Skeletal muscle tissue (tissue), 3 donors: ENCODE measurements at regions not wholly inside any gene's neighbourhood (a gene's known extent, or its start where the extent isn't known, plus 50 kb on each side); places are given as distances from the start of the nearest gene placed in this dataset.

ENCODE experiments used
- H3K27ac ChIP-seq: one replicate; pipeline ENCODE4 v1.7.0; 2013; ENCODE audit warnings: mild to moderate bottlenecking, low read depth, low read length, inconsistent platforms
- H3K27me3 ChIP-seq, 3 donors: one replicate each; pipeline ENCODE4 v1.7.0; 2013; ENCODE audit warnings: low read length in 3 of 3; ENCODE audit not compliant: control insufficient read depth in 3 of 3, insufficient read depth in 3 of 3
- H3K36me3 ChIP-seq, 3 donors: one replicate each; pipeline ENCODE4 v1.7.0; 2013; ENCODE audit warnings: low read length in 3 of 3; ENCODE audit not compliant: control insufficient read depth in 3 of 3, insufficient read depth in 3 of 3
- H3K4me1 ChIP-seq, 3 donors: one replicate each; pipeline ENCODE4 v1.7.0; 2013; ENCODE audit warnings: low read length in 3 of 3, mild to moderate bottlenecking in 3 of 3; ENCODE audit not compliant: control insufficient read depth in 3 of 3, insufficient read depth in 3 of 3
- H3K4me3 ChIP-seq, 3 donors: one replicate each; pipeline ENCODE4 v1.7.0; 2013; ENCODE audit warnings: low read length in 3 of 3
- H3K9ac ChIP-seq, 3 donors: one replicate each; pipeline ENCODE4 v1.7.0; 2013; ENCODE audit warnings: low read length in 3 of 3, mild to moderate bottlenecking in 3 of 3, moderate library complexity in 2 of 3, low read depth in 1 of 3
- H3K9me3 ChIP-seq, 3 donors: one replicate each; pipeline ENCODE4 v1.7.0; 2013; ENCODE audit warnings: low read length in 3 of 3; ENCODE audit not compliant: control insufficient read depth in 3 of 3
- donor health status: Osteomylitis.

DNA sequence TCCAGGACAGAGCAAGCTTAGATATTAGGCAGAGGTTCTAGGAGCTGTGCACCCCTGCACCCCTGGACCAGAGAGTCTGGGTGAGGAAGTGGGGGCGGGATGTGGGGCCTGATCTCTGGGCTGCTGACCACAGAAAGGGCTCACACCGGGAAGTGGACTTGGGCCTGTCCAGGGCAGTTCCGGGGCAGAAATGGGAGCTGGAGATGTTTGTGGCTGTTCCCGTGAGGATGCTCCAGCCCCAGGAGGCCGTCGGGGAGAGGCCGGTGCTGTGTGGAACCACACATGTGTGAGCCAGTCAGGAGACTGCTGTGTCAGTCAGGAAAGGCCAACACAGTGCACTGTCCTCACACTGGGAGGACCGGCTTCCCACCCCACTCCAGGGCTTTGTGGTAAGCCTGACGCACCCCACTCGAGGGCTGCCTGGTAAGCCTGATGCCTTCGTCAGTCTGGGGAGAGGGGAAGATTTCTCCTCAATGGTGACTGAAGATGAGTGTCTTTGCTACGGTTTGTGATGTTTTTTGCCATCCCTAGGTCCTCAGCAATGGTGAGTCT, 741.0 kb downstream of the BRD1 start:
- H3K27me3 ChIP-seq: peaks cover 10 to 42% (median 22%) of the 10 kb centered on the region in 3 donors
- H3K4me3 ChIP-seq: no peak overlapping the region

DNA sequence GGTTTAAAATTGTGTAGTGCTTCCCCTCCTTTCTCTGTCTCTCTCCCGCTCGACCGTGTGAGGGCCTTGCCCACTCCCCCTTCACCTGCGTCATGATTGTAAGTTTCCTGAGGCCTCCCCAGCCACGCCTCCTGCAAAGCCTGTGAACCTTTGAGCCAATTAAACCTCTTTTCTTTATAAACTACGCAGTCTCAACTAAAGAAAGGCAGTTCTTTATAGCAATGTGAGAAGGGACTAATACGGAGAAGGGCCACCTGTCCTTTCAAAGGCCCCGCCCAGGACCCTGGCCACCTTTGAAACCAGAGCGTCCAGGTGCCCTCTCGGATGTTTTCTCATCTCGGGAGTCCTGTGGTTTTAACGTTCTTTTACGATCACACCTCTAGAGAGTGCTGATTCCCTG, 741.5 kb downstream of the BRD1 start:
- no peak overlapping the region for H3K9ac ChIP-seq
- H3K4me3 ChIP-seq: no peak overlapping the region
- H3K4me1 ChIP-seq: no peaks in the 10 kb centered on the region
- no peaks in the 10 kb centered on the region for H3K36me3 ChIP-seq
- H3K27me3 ChIP-seq: peaks cover 14 to 43% (median 22%) of the 10 kb centered on the region in 3 donors
- H3K9me3 ChIP-seq: no peaks in the 10 kb centered on the region
- H3K27ac ChIP-seq: no peak overlapping the region

More for the DNA sequence above, 741.0 kb downstream of the BRD1 start:
- no peak overlapping the region for H3K27ac ChIP-seq
- no peak overlapping the region for H3K9ac ChIP-seq
- no peaks in the 10 kb centered on the region for H3K9me3 ChIP-seq
- no peaks in the 10 kb centered on the region for H3K36me3 ChIP-seq
- H3K4me1 ChIP-seq: no peaks in the 10 kb centered on the region

DNA sequence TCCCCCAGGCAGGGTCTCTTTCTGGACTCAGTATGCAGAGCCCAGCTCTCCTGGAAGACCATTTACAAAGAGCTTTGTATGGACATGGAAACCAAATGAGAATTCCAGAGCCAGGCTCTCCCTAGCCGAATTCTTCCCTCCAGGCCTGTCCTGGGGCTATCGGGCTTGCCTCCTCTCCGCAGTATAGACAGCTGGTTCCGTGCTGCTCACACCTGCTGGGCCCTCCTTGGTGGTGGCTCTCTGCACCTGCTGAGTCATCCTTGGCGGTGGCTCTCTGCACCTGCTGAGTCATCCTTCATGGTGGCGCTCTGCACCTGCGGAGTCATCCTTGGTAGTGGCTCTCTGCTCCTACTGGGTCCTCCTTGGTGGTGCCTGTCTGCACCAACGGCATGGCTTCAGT, 743.5 kb downstream of the BRD1 start:
- H3K27ac ChIP-seq: no peak overlapping the region
- H3K9ac ChIP-seq: no peak overlapping the region
- H3K4me3 ChIP-seq: no peak overlapping the region
- peaks cover 11 to 45% (median 22%) of the 10 kb centered on the region in 3 donors for H3K27me3 ChIP-seq
- H3K36me3 ChIP-seq: no peaks in the 10 kb centered on the region
- no peaks in the 10 kb centered on the region for H3K4me1 ChIP-seq
- H3K9me3 ChIP-seq: no peaks in the 10 kb centered on the region

GRCh38 chr22:49083607-49084006, 744.1 kb downstream of the BRD1 start:
- H3K4me3 ChIP-seq: no peak overlapping the region
- no peak overlapping the region for H3K9ac ChIP-seq
- H3K4me1 ChIP-seq: no peaks in the 10 kb centered on the region
- peaks cover 11 to 46% (median 19%) of the 10 kb centered on the region in 3 donors for H3K27me3 ChIP-seq
- no peaks in the 10 kb centered on the region for H3K9me3 ChIP-seq
- no peak overlapping the region for H3K27ac ChIP-seq
- no peaks in the 10 kb centered on the region for H3K36me3 ChIP-seq

- Histone ChIP-seq H3K4me1 (no peaks in the 10 kb centered on the region), H3K27me3 (peaks cover 11 to 47% (median 18%) of the 10 kb centered on the region in 3 donors), H3K36me3 (no peaks in the 10 kb centered on the region), H3K9ac (no peak overlapping the region), H3K27ac (no peak overlapping the region), H3K4me3 (no peak overlapping the region), H3K9me3 (no peaks in the 10 kb centered on the region)
Observed at GRCh38 chr22:49082451-49082850, 745.2 kb downstream of the BRD1 start.

GRCh38 chr22:49081926-49082325, 745.7 kb downstream of the BRD1 start:
- Histone ChIP-seq H3K27me3 (peaks cover 8 to 45% (median 20%) of the 10 kb centered on the region in 3 donors), H3K4me1 (no peaks in the 10 kb centered on the region), H3K4me3 (no peak overlapping the region), H3K36me3 (no peaks in the 10 kb centered on the region), H3K9ac (no peak overlapping the region), H3K27ac (no peak overlapping the region), H3K9me3 (no peaks in the 10 kb centered on the region)

- Histone ChIP-seq H3K9ac (no peak overlapping the region), H3K27ac (no peak overlapping the region), H3K4me3 (no peak overlapping the region), H3K4me1 (no peaks in the 10 kb centered on the region), H3K9me3 (no peaks in the 10 kb centered on the region), H3K36me3 (no peaks in the 10 kb centered on the region), H3K27me3 (peaks cover 4 to 40% (median 15%) of the 10 kb centered on the region in 3 donors)
Observed at GRCh38 chr22:49081261-49081666, 746.4 kb downstream of the BRD1 start.

DNA sequence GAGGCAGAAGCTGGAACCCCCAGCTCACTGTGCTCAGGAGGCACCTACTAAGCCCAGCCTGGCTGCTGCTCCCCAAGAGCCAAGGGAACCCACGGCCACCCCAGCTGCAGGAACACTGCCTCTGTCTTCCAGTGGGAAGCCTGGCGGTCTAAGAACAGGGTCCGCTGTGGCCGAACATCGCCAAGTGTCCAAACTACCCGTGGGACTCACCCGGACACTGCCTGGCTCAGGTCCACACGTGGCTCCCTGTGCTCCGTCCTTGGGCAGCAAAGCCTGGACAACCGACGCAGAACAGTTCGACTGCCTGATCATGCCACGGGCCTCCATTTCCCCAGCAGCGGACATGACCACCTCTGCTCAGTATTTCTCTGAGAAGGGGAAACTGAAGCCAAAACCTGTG, 747.0 kb downstream of the BRD1 start:
- no peaks in the 10 kb centered on the region for H3K4me1 ChIP-seq

GRCh38 chr22:49079743-49080500, 747.8 kb downstream of the BRD1 start:
- Histone ChIP-seq H3K9ac (no peak overlapping the region), H3K9me3 (no peaks in the 10 kb centered on the region), H3K36me3 (no peaks in the 10 kb centered on the region), H3K27me3 (peaks cover 4 to 40% (median 13%) of the 10 kb centered on the region in 3 donors), H3K4me3 (no peak overlapping the region), H3K27ac (no peak overlapping the region), H3K4me1 (no peaks in the 10 kb centered on the region)

More for the DNA sequence above, 747.0 kb downstream of the BRD1 start:
- H3K9me3 ChIP-seq: no peaks in the 10 kb centered on the region
- no peaks in the 10 kb centered on the region for H3K36me3 ChIP-seq
- peaks cover 4 to 40% (median 13%) of the 10 kb centered on the region in 3 donors for H3K27me3 ChIP-seq
- no peak overlapping the region for H3K27ac ChIP-seq
- H3K4me3 ChIP-seq: no peak overlapping the region
- no peak overlapping the region for H3K9ac ChIP-seq

- no peaks in the 10 kb centered on the region for H3K4me1 ChIP-seq
- H3K36me3 ChIP-seq: no peaks in the 10 kb centered on the region
- H3K4me3 ChIP-seq: no peak overlapping the region
- no peak overlapping the region for H3K27ac ChIP-seq
- H3K27me3 ChIP-seq: peaks cover 4 to 38% (median 13%) of the 10 kb centered on the region in 3 donors
- no peak overlapping the region for H3K9ac ChIP-seq
- no peaks in the 10 kb centered on the region for H3K9me3 ChIP-seq
Observed at GRCh38 chr22:49079027-49079725, 748.5 kb downstream of the BRD1 start.
